ENCODE measurements at regions not wholly inside any gene's neighbourhood (a gene's known extent, or its start where the extent isn't known, plus 50 kb on each side); places are given as distances from the start of the nearest gene placed in this dataset.

GRCh38 chr14:86847140-86847539 is 1145.8 kb downstream of the GALC start:
- Histone ChIP-seq H3K4me1 (ENCODE audit: control insufficient read depth in 2 of 2, insufficient read depth in 2 of 2, low read length in 2 of 2) (no peaks in the 10 kb centered on the region), H3K27ac (ENCODE audit: low read depth in 1 of 2, low read length in 1 of 2) (no peak overlapping the region), H3K36me3 (ENCODE audit: control insufficient read depth in 2 of 2, insufficient read depth in 2 of 2, low read length in 1 of 2) (no peaks in the 10 kb centered on the region), H3K9me3 (ENCODE audit: control insufficient read depth in 2 of 2, insufficient read depth in 1 of 2, low read length in 1 of 2) (no peaks in the 10 kb centered on the region), H3K4me3 (ENCODE audit: low read length in 2 of 2) (no peak overlapping the region), H3K27me3 (ENCODE audit: control insufficient read depth in 2 of 2, insufficient read depth in 1 of 2, low read length in 1 of 2) (no peaks in the 10 kb centered on the region)
- WGBS = 76% methylated on average over 3 of the region's 3 CpGs
- no peak for DNase-seq (ENCODE audit: low read depth in 6 of 9, low spot score in 9 of 9)

GRCh38 chr14:86838363-86838762 is 1154.6 kb downstream of the GALC start:
- no peak overlapping the region for H3K27ac ChIP-seq (ENCODE audit: low read depth in 1 of 2, low read length in 1 of 2)
- no peaks in the 10 kb centered on the region for H3K36me3 ChIP-seq (ENCODE audit: control insufficient read depth in 2 of 2, insufficient read depth in 2 of 2, low read length in 1 of 2)
- H3K4me1 ChIP-seq (ENCODE audit: control insufficient read depth in 2 of 2, insufficient read depth in 2 of 2, low read length in 2 of 2) = no peaks in the 10 kb centered on the region
- WGBS = 95% methylated on average over 3 of the region's 3 CpGs
- H3K27me3 ChIP-seq (ENCODE audit: control insufficient read depth in 2 of 2, insufficient read depth in 1 of 2, low read length in 1 of 2) = no peaks in the 10 kb centered on the region
- no peaks in the 10 kb centered on the region for H3K9me3 ChIP-seq (ENCODE audit: control insufficient read depth in 2 of 2, insufficient read depth in 1 of 2, low read length in 1 of 2)
- H3K4me3 ChIP-seq (ENCODE audit: low read length in 2 of 2) = no peak overlapping the region
- DNase-seq (ENCODE audit: low read depth in 6 of 9, low spot score in 9 of 9) = no peak

DNA sequence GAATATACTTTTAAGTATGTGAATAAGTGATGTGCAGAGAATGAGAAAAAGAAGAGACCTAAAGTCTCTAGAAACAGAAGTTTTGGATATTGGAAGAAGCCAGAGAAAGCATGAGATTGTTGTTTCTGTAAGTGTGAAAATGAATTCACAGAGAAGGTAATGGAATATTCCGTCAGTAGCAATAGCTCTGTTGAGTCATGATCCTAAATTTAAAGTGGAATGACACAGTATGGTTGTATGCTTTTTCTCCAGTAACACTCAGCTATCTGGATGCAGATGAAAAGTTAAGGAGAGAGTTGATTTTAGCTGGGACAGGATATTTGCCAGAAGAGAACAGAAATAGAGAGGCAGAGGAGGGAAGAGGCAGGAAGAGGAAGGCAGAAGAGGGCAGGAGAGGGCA is 1166.3 kb downstream of the GALC start:
- no peak for DNase-seq (ENCODE audit: low read depth in 6 of 9, low spot score in 9 of 9)
- no peaks in the 10 kb centered on the region for H3K9me3 ChIP-seq (ENCODE audit: control insufficient read depth in 2 of 2, insufficient read depth in 1 of 2, low read length in 1 of 2)
- no peaks in the 10 kb centered on the region for H3K27me3 ChIP-seq (ENCODE audit: control insufficient read depth in 2 of 2, insufficient read depth in 1 of 2, low read length in 1 of 2)
- H3K4me3 ChIP-seq (ENCODE audit: low read length in 2 of 2) = no peak overlapping the region
- 81% methylated on average over 1 of the region's 1 CpG for WGBS
- H3K36me3 ChIP-seq (ENCODE audit: control insufficient read depth in 2 of 2, insufficient read depth in 2 of 2, low read length in 1 of 2) = no peaks in the 10 kb centered on the region
- H3K4me1 ChIP-seq (ENCODE audit: control insufficient read depth in 2 of 2, insufficient read depth in 2 of 2, low read length in 2 of 2) = no peaks in the 10 kb centered on the region
- no peak overlapping the region for H3K27ac ChIP-seq (ENCODE audit: low read depth in 1 of 2, low read length in 1 of 2)

GRCh38 chr14:86824167-86824566 is 1168.8 kb downstream of the GALC start:
- H3K9me3 ChIP-seq (ENCODE audit: control insufficient read depth in 2 of 2, insufficient read depth in 1 of 2, low read length in 1 of 2) = no peaks in the 10 kb centered on the region
- H3K36me3 ChIP-seq (ENCODE audit: control insufficient read depth in 2 of 2, insufficient read depth in 2 of 2, low read length in 1 of 2) = no peaks in the 10 kb centered on the region
- H3K4me1 ChIP-seq (ENCODE audit: control insufficient read depth in 2 of 2, insufficient read depth in 2 of 2, low read length in 2 of 2) = no peaks in the 10 kb centered on the region
- no peak for DNase-seq (ENCODE audit: low read depth in 6 of 9, low spot score in 9 of 9)
- no peak overlapping the region for H3K4me3 ChIP-seq (ENCODE audit: low read length in 2 of 2)
- 97% methylated on average over 2 of the region's 2 CpGs for WGBS
- no peaks in the 10 kb centered on the region for H3K27me3 ChIP-seq (ENCODE audit: control insufficient read depth in 2 of 2, insufficient read depth in 1 of 2, low read length in 1 of 2)
- H3K27ac ChIP-seq (ENCODE audit: low read depth in 1 of 2, low read length in 1 of 2) = no peak overlapping the region

- Histone ChIP-seq H3K4me3 (ENCODE audit: low read length in 2 of 2) (no peak overlapping the region), H3K27me3 (ENCODE audit: control insufficient read depth in 2 of 2, insufficient read depth in 1 of 2, low read length in 1 of 2) (no peaks in the 10 kb centered on the region), H3K36me3 (ENCODE audit: control insufficient read depth in 2 of 2, insufficient read depth in 2 of 2, low read length in 1 of 2) (no peaks in the 10 kb centered on the region), H3K27ac (ENCODE audit: low read depth in 1 of 2, low read length in 1 of 2) (no peak overlapping the region), H3K4me1 (ENCODE audit: control insufficient read depth in 2 of 2, insufficient read depth in 2 of 2, low read length in 2 of 2) (no peaks in the 10 kb centered on the region), H3K9me3 (ENCODE audit: control insufficient read depth in 2 of 2, insufficient read depth in 1 of 2, low read length in 1 of 2) (no peaks in the 10 kb centered on the region)
- WGBS = 75% methylated on average over 2 of the region's 2 CpGs
- DNase-seq (ENCODE audit: low read depth in 6 of 9, low spot score in 9 of 9) = no peak
Measured at GRCh38 chr14:86823581-86823980, 1169.4 kb downstream of the GALC start.

- Histone ChIP-seq H3K4me1 (ENCODE audit: control insufficient read depth in 2 of 2, insufficient read depth in 2 of 2, low read length in 2 of 2) (no peaks in the 10 kb centered on the region), H3K36me3 (ENCODE audit: control insufficient read depth in 2 of 2, insufficient read depth in 2 of 2, low read length in 1 of 2) (no peaks in the 10 kb centered on the region), H3K9me3 (ENCODE audit: control insufficient read depth in 2 of 2, insufficient read depth in 1 of 2, low read length in 1 of 2) (no peaks in the 10 kb centered on the region), H3K27me3 (ENCODE audit: control insufficient read depth in 2 of 2, insufficient read depth in 1 of 2, low read length in 1 of 2) (no peaks in the 10 kb centered on the region), H3K4me3 (ENCODE audit: low read length in 2 of 2) (no peak overlapping the region), H3K27ac (ENCODE audit: low read depth in 1 of 2, low read length in 1 of 2) (no peak overlapping the region)
- no peak for DNase-seq (ENCODE audit: low read depth in 6 of 9, low spot score in 9 of 9)
Measured at GRCh38 chr14:86815341-86815740, 1177.6 kb downstream of the GALC start.

GRCh38 chr14:86802726-86803125 is 1190.3 kb downstream of the GALC start:
- no peaks in the 10 kb centered on the region for H3K36me3 ChIP-seq (ENCODE audit: control insufficient read depth in 2 of 2, insufficient read depth in 2 of 2, low read length in 1 of 2)
- no peaks in the 10 kb centered on the region for H3K9me3 ChIP-seq (ENCODE audit: control insufficient read depth in 2 of 2, insufficient read depth in 1 of 2, low read length in 1 of 2)
- H3K4me3 ChIP-seq (ENCODE audit: low read length in 2 of 2) = no peak overlapping the region
- no peaks in the 10 kb centered on the region for H3K27me3 ChIP-seq (ENCODE audit: control insufficient read depth in 2 of 2, insufficient read depth in 1 of 2, low read length in 1 of 2)
- 82% methylated on average over 2 of the region's 2 CpGs for WGBS
- DNase-seq (ENCODE audit: low read depth in 6 of 9, low spot score in 9 of 9) = no peak
- H3K27ac ChIP-seq (ENCODE audit: low read depth in 1 of 2, low read length in 1 of 2) = no peak overlapping the region
- no peaks in the 10 kb centered on the region for H3K4me1 ChIP-seq (ENCODE audit: control insufficient read depth in 2 of 2, insufficient read depth in 2 of 2, low read length in 2 of 2)

- H3K27ac ChIP-seq (ENCODE audit: low read depth in 1 of 2, low read length in 1 of 2) = no peak overlapping the region
- H3K9me3 ChIP-seq (ENCODE audit: control insufficient read depth in 2 of 2, insufficient read depth in 1 of 2, low read length in 1 of 2) = no peaks in the 10 kb centered on the region
- H3K36me3 ChIP-seq (ENCODE audit: control insufficient read depth in 2 of 2, insufficient read depth in 2 of 2, low read length in 1 of 2) = no peaks in the 10 kb centered on the region
- no peak overlapping the region for H3K4me3 ChIP-seq (ENCODE audit: low read length in 2 of 2)
- 92% methylated on average over 2 of the region's 2 CpGs for WGBS
- DNase-seq (ENCODE audit: low read depth in 6 of 9, low spot score in 9 of 9) = no peak
- H3K27me3 ChIP-seq (ENCODE audit: control insufficient read depth in 2 of 2, insufficient read depth in 1 of 2, low read length in 1 of 2) = no peaks in the 10 kb centered on the region
- H3K4me1 ChIP-seq (ENCODE audit: control insufficient read depth in 2 of 2, insufficient read depth in 2 of 2, low read length in 2 of 2) = no peaks in the 10 kb centered on the region
Measured at GRCh38 chr14:86799244-86799647, 1193.7 kb downstream of the GALC start.

- Histone ChIP-seq H3K9me3 (ENCODE audit: control insufficient read depth in 2 of 2, insufficient read depth in 1 of 2, low read length in 1 of 2) (no peaks in the 10 kb centered on the region), H3K4me1 (ENCODE audit: control insufficient read depth in 2 of 2, insufficient read depth in 2 of 2, low read length in 2 of 2) (no peaks in the 10 kb centered on the region), H3K27me3 (ENCODE audit: control insufficient read depth in 2 of 2, insufficient read depth in 1 of 2, low read length in 1 of 2) (no peaks in the 10 kb centered on the region), H3K27ac (ENCODE audit: low read depth in 1 of 2, low read length in 1 of 2) (no peak overlapping the region), H3K4me3 (ENCODE audit: low read length in 2 of 2) (no peak overlapping the region), H3K36me3 (ENCODE audit: control insufficient read depth in 2 of 2, insufficient read depth in 2 of 2, low read length in 1 of 2) (no peaks in the 10 kb centered on the region)
- no peak for DNase-seq (ENCODE audit: low read depth in 6 of 9, low spot score in 9 of 9)
Measured at GRCh38 chr14:86798330-86798729, 1194.7 kb downstream of the GALC start.

DNA sequence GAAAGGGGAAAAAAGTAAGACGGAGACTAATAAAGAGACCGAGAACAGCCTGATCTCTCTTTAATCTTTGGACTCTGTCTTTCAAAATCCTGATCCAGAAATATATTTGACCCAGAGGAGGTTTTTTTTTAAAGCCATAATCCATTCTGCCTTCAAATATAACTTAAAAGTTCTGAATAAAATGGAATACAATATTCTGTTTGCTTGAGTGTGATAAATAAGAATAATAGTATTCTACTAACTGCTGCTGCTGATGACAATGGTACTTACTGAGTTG is 1196.0 kb downstream of the GALC start:
- Histone ChIP-seq H3K4me3 (ENCODE audit: low read length in 2 of 2) (no peak overlapping the region), H3K9me3 (ENCODE audit: control insufficient read depth in 2 of 2, insufficient read depth in 1 of 2, low read length in 1 of 2) (no peaks in the 10 kb centered on the region), H3K36me3 (ENCODE audit: control insufficient read depth in 2 of 2, insufficient read depth in 2 of 2, low read length in 1 of 2) (no peaks in the 10 kb centered on the region), H3K27ac (ENCODE audit: low read depth in 1 of 2, low read length in 1 of 2) (no peak overlapping the region), H3K4me1 (ENCODE audit: control insufficient read depth in 2 of 2, insufficient read depth in 2 of 2, low read length in 2 of 2) (no peaks in the 10 kb centered on the region), H3K27me3 (ENCODE audit: control insufficient read depth in 2 of 2, insufficient read depth in 1 of 2, low read length in 1 of 2) (no peaks in the 10 kb centered on the region)
- no peak for DNase-seq (ENCODE audit: low read depth in 6 of 9, low spot score in 9 of 9)
- WGBS = 94% methylated on average over 2 of the region's 2 CpGs

All from thymus (tissue), 11 donors.